Activated T-cell treated with anti-CD3 and anti-CD28 coated beads, Interleukin-2, amount 50 U/mL, for 24 hours (primary cell): ENCODE measurements at regions not wholly inside any gene's neighbourhood (a gene's known extent, or its start where the extent isn't known, plus 50 kb on each side); places are given as distances from the start of the nearest gene placed in this dataset.

Experiments
- DNase-seq: peaks from one replicate; pipeline ENCODE4 v3.0.0-alpha.2; 2020
- H3K27ac Mint-ChIP-seq: 2 replicates; pipeline ENCODE4 v1.8.0; 2020; ENCODE audit warnings: mild to moderate bottlenecking, mixed read lengths
- H3K27me3 Mint-ChIP-seq: 2 replicates; pipeline ENCODE4 v1.8.0; 2020; ENCODE audit warnings: mixed read lengths
- H3K36me3 Mint-ChIP-seq: 2 replicates; pipeline ENCODE4 v1.8.0; 2020; ENCODE audit warnings: low read depth, mixed read lengths
- H3K4me1 Mint-ChIP-seq: 2 replicates; pipeline ENCODE4 v1.8.0; 2020; ENCODE audit warnings: low read depth, mixed read lengths
- H3K4me3 Mint-ChIP-seq: 2 replicates; pipeline ENCODE4 v1.8.0; 2020; ENCODE audit warnings: mild to moderate bottlenecking, moderate library complexity, mixed read lengths
- H3K9me3 Mint-ChIP-seq: 2 replicates; pipeline ENCODE4 v1.8.0; 2020; ENCODE audit warnings: mixed read lengths

- Mint-ChIP-seq H3K4me3 (no peak overlapping the region), H3K36me3 (no peaks in the 10 kb centered on the region), H3K27ac (no peak overlapping the region), H3K9me3 (no peaks in the 10 kb centered on the region), H3K27me3 (peaks cover 2% of the 10 kb centered on the region), H3K4me1 (no peaks in the 10 kb centered on the region)
- no peak for DNase-seq
These were observed 312.3 kb downstream of the MED10 start for GRCh38 chr5:6066016-6066415.

DNA sequence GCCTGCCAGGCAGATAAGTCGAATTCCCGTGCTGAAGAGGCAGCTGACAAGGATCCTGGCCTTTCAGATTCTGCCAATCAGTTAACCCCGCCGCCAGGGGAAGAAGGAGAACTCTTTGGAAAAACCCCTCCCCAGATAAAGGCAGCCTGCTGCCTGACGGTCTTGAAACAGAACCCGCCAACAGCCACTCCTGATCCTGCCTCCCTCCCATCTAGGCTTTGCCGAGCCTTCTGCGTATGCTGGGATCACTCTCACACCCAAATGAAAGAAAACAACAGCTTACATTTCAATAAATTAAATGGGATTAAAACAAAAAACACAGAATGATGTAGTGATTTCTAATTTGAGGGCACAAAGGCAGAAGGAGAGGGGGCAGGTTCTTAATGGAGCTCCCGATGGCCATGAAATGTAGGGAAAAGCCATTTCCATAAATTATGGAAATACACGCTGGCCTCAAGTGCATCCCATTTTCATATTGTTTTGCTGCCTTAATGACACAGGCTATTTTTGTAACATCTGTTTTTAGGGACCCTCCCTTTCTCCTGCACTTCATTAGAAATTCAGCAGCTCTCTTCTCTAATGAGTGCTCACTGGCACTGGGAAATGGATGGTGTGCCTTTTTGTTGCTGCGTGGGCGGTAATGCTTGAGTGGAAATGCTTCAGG, 319.1 kb downstream of the MED10 start:
- no peak overlapping the region for H3K4me3 Mint-ChIP-seq
- peaks cover 6% of the 10 kb centered on the region for H3K27me3 Mint-ChIP-seq
- no peaks in the 10 kb centered on the region for H3K4me1 Mint-ChIP-seq
- H3K36me3 Mint-ChIP-seq: no peaks in the 10 kb centered on the region
- DNase-seq: no peak
- no peak overlapping the region for H3K27ac Mint-ChIP-seq
- H3K9me3 Mint-ChIP-seq: no peaks in the 10 kb centered on the region

GRCh38 chr5:6058055-6058715, 320.2 kb downstream of the MED10 start:
- no peak overlapping the region for H3K4me3 Mint-ChIP-seq
- no peaks in the 10 kb centered on the region for H3K36me3 Mint-ChIP-seq
- H3K27ac Mint-ChIP-seq: no peak overlapping the region
- H3K9me3 Mint-ChIP-seq: no peaks in the 10 kb centered on the region
- H3K27me3 Mint-ChIP-seq: peaks cover 6% of the 10 kb centered on the region
- H3K4me1 Mint-ChIP-seq: no peaks in the 10 kb centered on the region
- no peak for DNase-seq

DNA sequence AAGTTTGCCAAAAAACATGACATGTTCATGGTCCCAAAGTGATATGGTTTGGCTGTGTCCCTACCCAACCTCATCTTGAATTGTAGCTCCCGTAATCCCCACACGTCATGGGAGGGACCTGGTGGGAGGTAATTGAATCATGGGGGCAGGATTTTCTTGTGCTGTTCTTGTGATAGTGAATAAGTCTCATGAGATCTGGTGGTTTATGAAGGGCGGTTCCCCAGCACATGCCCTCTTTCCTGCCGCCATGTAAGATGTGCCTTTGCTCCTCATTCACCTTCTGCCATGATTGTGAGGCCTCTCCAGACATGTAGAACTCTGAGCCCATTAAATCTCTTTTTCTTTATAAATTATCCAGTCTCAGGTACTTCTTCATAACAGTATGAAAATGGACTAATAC, 322.1 kb downstream of the MED10 start:
- Mint-ChIP-seq H3K36me3 (no peaks in the 10 kb centered on the region), H3K27me3 (peaks cover 7% of the 10 kb centered on the region), H3K27ac (no peak overlapping the region), H3K4me1 (no peaks in the 10 kb centered on the region), H3K4me3 (no peak overlapping the region), H3K9me3 (no peaks in the 10 kb centered on the region)
- DNase-seq: no peak

DNA sequence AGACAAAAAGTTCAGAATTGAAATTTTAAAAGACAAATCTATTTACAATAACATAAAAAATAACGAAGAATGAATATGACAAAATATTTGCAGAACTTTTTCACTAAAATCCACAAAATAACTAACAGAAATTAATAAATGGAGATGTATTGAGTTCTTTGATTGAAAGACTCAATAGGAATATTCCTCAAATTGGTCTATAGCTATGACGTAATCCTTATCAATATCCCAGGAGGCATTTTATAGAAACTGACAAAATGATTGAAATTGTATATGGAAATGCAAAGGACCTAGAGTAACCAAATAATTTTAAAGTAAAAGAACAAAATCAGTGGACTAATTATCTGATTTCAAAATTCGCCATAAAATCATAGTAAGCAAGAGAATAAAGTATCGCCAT, 328.7 kb downstream of the MED10 start:
- Mint-ChIP-seq H3K27ac (no peak overlapping the region), H3K4me1 (no peaks in the 10 kb centered on the region), H3K9me3 (no peaks in the 10 kb centered on the region), H3K4me3 (no peak overlapping the region), H3K27me3 (peaks cover 3% of the 10 kb centered on the region), H3K36me3 (no peaks in the 10 kb centered on the region)
- DNase-seq: no peak

DNA sequence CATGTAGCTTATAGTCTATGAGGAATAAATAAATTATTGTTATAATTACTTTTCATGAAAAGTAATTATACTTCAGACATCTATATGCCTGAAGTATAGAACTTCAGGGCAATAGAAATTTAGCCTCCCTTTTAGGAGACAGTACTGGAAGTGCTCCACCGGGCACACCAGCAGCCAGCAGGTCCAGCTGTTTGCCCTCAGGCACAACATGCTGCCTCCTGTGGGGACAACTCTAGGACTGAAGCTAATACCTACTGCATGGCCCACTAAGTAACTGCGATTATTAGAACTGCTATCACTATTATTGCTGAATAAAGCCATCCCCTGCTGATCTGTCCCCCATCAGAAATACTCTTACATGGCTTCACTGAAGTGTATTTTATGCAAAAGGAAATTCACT, 329.6 kb downstream of the MED10 start:
- Mint-ChIP-seq H3K27me3 (peaks cover 3% of the 10 kb centered on the region), H3K4me1 (no peaks in the 10 kb centered on the region), H3K4me3 (no peak overlapping the region), H3K9me3 (no peaks in the 10 kb centered on the region), H3K27ac (no peak overlapping the region), H3K36me3 (no peaks in the 10 kb centered on the region)
- no peak for DNase-seq

DNA sequence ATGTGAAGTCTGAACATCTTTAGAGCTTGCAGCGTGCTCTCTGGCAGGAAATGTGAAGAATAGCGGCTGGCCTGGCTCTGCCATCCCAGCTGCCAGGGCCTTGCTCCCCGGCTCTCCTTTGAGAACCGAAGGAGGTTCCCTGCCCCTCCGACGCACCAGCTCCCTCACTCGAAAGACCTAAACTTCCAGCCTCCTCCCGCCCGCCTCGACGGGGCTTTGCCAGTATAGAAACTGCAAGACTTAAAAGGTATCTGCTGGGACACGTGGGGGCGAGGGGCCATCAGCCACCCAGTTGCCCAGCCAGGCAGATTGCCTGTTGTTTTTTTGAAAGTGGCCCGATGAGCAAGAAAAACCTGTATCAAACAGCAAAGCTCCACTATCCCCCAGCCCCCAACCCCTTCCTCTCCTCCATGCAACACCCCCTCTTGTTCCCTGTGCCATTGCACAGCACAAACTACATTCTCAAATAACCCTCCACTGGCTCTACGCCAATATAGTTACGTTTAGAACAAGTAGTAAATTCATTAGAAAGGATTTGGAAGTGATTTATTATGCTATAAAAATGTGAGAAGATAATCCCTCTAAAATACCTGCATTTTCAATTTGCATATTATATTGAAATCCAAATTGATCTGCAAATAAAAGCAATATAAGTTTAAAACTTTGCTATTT, 331.9 kb downstream of the MED10 start:
- H3K27me3 Mint-ChIP-seq: peaks cover 2% of the 10 kb centered on the region
- H3K4me1 Mint-ChIP-seq: no peaks in the 10 kb centered on the region
- H3K4me3 Mint-ChIP-seq: no peak overlapping the region
- H3K27ac Mint-ChIP-seq: no peak overlapping the region
- DNase-seq: no peak
- H3K36me3 Mint-ChIP-seq: no peaks in the 10 kb centered on the region
- no peaks in the 10 kb centered on the region for H3K9me3 Mint-ChIP-seq

DNA sequence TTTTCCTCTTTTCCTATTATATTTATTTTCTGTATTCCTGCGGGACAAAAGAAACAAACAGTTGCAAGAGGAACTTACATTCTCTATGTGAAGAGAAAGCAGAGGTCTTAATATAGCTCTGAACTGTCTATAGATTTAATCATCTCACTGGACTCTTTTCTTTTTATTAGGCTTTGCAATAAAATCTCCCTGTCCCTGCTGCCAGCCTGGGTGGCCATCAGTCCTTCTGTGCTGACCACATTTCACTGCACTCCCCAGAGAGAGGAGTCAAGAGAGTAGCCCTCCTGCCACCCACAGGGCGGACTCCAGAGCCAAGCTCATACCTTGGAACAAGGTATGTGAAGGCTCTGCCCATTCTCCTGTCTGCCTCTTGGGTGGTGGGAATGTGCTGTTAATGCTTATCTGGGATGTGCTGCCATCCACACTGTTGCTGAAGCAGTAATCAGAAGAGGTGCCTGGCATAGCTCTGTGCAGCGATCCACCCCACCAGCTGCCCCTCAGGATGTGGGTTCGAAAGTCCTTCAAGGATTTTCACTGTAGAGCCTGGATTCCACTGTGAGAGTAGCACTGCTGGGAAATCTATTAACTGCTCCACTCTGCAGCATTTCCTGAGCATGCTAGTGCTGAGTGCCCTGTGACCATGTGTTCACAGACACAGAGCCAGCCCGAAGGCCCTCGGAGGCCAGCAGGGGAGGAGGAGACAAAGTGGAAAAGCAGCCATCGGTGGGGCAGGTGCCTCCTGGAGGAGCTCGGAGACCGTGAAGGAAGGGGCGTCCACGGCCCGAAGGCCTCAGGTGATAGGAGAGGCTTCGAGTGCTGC, 334.6 kb downstream of the MED10 start:
- H3K9me3 Mint-ChIP-seq: no peaks in the 10 kb centered on the region
- DNase-seq: no peak
- H3K27ac Mint-ChIP-seq: no peak overlapping the region
- H3K4me1 Mint-ChIP-seq: no peaks in the 10 kb centered on the region
- no peak overlapping the region for H3K4me3 Mint-ChIP-seq
- no peaks in the 10 kb centered on the region for H3K36me3 Mint-ChIP-seq
- peaks cover 5% of the 10 kb centered on the region for H3K27me3 Mint-ChIP-seq

- no peaks in the 10 kb centered on the region for H3K9me3 Mint-ChIP-seq
- peaks cover 7% of the 10 kb centered on the region for H3K27me3 Mint-ChIP-seq
- H3K36me3 Mint-ChIP-seq: no peaks in the 10 kb centered on the region
- no peak overlapping the region for H3K4me3 Mint-ChIP-seq
- no peak overlapping the region for H3K27ac Mint-ChIP-seq
- no peaks in the 10 kb centered on the region for H3K4me1 Mint-ChIP-seq
- DNase-seq: no peak
These were observed 336.3 kb downstream of the MED10 start for GRCh38 chr5:6041977-6042550.

DNA sequence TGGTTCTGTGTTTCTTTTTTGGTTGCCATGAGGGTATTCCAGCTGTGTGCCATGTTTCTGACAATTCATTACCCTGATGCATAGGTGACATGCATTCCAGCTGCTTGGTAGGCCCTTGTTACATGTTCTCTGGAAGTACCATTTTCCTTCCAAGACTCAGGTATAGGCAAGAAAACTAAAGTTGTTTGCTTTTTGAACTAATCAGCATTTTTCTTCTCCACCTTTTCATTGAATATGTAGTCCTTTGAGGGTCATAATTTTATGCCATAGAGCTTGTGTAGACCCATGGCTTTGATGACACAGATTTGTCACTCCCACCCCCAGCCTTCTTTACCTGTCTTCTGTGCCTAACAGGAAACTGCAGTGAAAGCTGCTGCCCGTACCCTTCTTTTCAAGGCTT, 339.2 kb downstream of the MED10 start:
- H3K36me3 Mint-ChIP-seq: no peaks in the 10 kb centered on the region
- H3K27ac Mint-ChIP-seq: no peak overlapping the region
- H3K9me3 Mint-ChIP-seq: no peaks in the 10 kb centered on the region
- H3K4me1 Mint-ChIP-seq: no peaks in the 10 kb centered on the region
- H3K4me3 Mint-ChIP-seq: no peak overlapping the region
- DNase-seq: no peak
- H3K27me3 Mint-ChIP-seq: peaks cover 7% of the 10 kb centered on the region

DNA sequence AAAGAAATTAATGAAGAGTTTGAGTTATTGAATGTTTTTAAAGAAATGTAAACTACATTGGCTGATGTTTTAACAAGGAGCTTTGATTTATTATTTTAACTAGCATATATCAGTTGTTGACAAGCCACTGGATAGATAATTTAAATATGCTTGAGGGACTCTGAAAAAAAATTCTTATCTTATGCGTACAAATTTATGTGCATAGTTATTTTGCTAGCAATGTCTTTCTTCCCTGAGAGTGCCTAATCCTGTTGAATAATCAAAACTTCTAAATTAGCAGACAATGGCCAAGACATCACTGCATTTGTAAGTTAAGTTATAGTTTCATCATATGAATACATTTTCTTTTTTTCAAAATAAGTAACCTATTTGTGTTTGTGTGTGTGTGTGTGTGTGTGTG, 342.3 kb downstream of the MED10 start:
- no peaks in the 10 kb centered on the region for H3K36me3 Mint-ChIP-seq
- H3K4me1 Mint-ChIP-seq: no peaks in the 10 kb centered on the region
- H3K27me3 Mint-ChIP-seq: peaks cover 5% of the 10 kb centered on the region
- H3K27ac Mint-ChIP-seq: no peak overlapping the region
- no peak overlapping the region for H3K4me3 Mint-ChIP-seq
- H3K9me3 Mint-ChIP-seq: no peaks in the 10 kb centered on the region
- DNase-seq: no peak

DNA sequence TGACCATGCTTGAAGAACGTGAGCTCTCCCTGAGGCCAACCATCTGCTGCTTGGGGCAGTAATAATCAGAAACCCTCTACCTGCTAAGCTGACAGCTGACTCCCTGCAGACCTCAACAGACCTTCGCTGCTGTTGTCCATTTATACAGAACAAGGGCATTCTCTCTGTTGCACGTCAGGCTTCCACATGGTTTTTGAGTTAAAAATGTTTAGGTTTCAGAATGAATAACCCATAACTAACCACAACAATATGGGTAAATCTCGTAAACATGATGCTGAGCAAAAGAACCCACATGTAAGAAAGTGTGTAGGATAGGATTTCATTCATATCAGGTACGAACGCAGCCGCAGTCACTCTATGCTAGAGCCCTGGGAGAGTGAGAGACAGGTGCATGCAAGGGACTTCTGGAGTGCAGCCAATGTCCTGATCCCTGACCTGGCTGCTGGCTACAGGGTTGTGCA, 348.5 kb downstream of the MED10 start:
- Mint-ChIP-seq H3K27me3 (no peaks in the 10 kb centered on the region), H3K9me3 (no peaks in the 10 kb centered on the region), H3K4me3 (no peak overlapping the region), H3K36me3 (no peaks in the 10 kb centered on the region), H3K27ac (no peak overlapping the region), H3K4me1 (no peaks in the 10 kb centered on the region)
- DNase-seq: no peak

- peaks cover 4% of the 10 kb centered on the region for H3K27me3 Mint-ChIP-seq
- no peaks in the 10 kb centered on the region for H3K9me3 Mint-ChIP-seq
- H3K36me3 Mint-ChIP-seq: no peaks in the 10 kb centered on the region
- DNase-seq: no peak
- no peak overlapping the region for H3K27ac Mint-ChIP-seq
- no peak overlapping the region for H3K4me3 Mint-ChIP-seq
- no peaks in the 10 kb centered on the region for H3K4me1 Mint-ChIP-seq
These were observed 351.5 kb downstream of the MED10 start for GRCh38 chr5:6026766-6027406.

DNA sequence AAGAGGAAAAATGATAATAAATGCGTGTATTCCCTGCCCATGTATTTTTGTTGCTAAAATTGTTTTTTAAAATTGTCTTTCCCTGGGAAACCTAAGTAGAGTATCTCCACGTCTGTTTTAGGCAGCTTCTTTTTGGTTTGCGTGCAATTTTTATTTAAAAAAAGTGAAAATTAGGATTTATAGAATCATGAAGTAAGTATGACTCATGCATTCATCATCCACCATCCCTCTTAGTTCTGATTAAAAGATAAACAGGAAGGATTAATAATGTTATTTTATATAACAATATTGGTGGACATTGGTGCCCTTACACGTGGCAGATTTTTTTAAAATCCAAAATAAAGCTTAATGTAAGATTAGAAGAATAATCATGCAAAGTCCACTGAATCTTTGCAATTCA, 358.7 kb downstream of the MED10 start:
- no peaks in the 10 kb centered on the region for H3K9me3 Mint-ChIP-seq
- no peaks in the 10 kb centered on the region for H3K4me1 Mint-ChIP-seq
- no peak overlapping the region for H3K27ac Mint-ChIP-seq
- H3K27me3 Mint-ChIP-seq: peaks cover 4% of the 10 kb centered on the region
- no peak overlapping the region for H3K4me3 Mint-ChIP-seq
- DNase-seq: no peak
- no peaks in the 10 kb centered on the region for H3K36me3 Mint-ChIP-seq
